Renal cortex interstitium (tissue), 11 donors: ENCODE measurements at regions not wholly inside any gene's neighbourhood (a gene's known extent, or its start where the extent isn't known, plus 50 kb on each side); places are given as distances from the start of the nearest gene placed in this dataset.

Experiments used
- DNase-seq, 11 donors: peaks; one replicate each; pipeline ENCODE4 v3.0.0-alpha.2; 2013; ENCODE audit warnings: low read depth in 9 of 11, low spot score in 4 of 11; ENCODE audit errors: extremely low read depth in 1 of 11

GRCh38 chr13:111883571-111884343 is 183.2 kb upstream of the SOX1 start:
- no peak for DNase-seq

- DNase-seq, result no peak
Observed at GRCh38 chr13:111886217-111886945, 180.6 kb upstream of the SOX1 start.

GRCh38 chr13:111893071-111893606 is 173.8 kb upstream of the SOX1 start:
- DNase-seq, result peak in 9 of 11 donors; percentile 55 to 86 (median 76)

- peak in 2 of 11 donors; percentile 46 for DNase-seq
Observed at GRCh38 chr13:111893607-111894443, 173.1 kb upstream of the SOX1 start.

- DNase-seq, result no peak
Observed at GRCh38 chr13:111895896-111896821, 170.8 kb upstream of the SOX1 start.

GRCh38 chr13:111897178-111897845 is 169.6 kb upstream of the SOX1 start:
- DNase-seq, result no peak

- no peak for DNase-seq
Observed at GRCh38 chr13:111897846-111898215, 169.1 kb upstream of the SOX1 start.

GRCh38 chr13:111898956-111899713 is 167.8 kb upstream of the SOX1 start:
- no peak for DNase-seq

- DNase-seq, result no peak
Observed at GRCh38 chr13:111899714-111900389, 167.1 kb upstream of the SOX1 start.

- DNase-seq, result peak in 8 of 11 donors; percentile 36 to 82 (median 62)
Observed at GRCh38 chr13:111900390-111901131, 166.4 kb upstream of the SOX1 start.

GRCh38 chr13:111901267-111901915 is 165.6 kb upstream of the SOX1 start:
- DNase-seq, result no peak

- DNase-seq, result no peak
Observed at GRCh38 chr13:111902726-111903125, 164.2 kb upstream of the SOX1 start.

GRCh38 chr13:111903143-111903542 is 163.8 kb upstream of the SOX1 start:
- DNase-seq, result no peak

GRCh38 chr13:111904166-111904565 is 162.8 kb upstream of the SOX1 start:
- DNase-seq, result no peak
